ENCODE measurements at regions not wholly inside any gene's neighbourhood (a gene's known extent, or its start where the extent isn't known, plus 50 kb on each side); places are given as distances from the start of the nearest gene placed in this dataset.

GRCh38 chr5:30997681-30998080 lies 195.8 kb upstream of the CDH6 start:
- TF ChIP-seq CTCF (IDR thresholded peaks at IDR 0.05; ENCODE audit: extremely low read depth, missing control alignments) = no peak
- DNase-seq (ENCODE audit: low spot score) = no peak

- TF ChIP-seq CTCF (IDR thresholded peaks at IDR 0.05; ENCODE audit: extremely low read depth, missing control alignments) = no peak
- no peak for DNase-seq (ENCODE audit: low spot score)
Measured at GRCh38 chr5:30994902-30995301, 198.6 kb upstream of the CDH6 start.

- TF ChIP-seq CTCF (IDR thresholded peaks at IDR 0.05; ENCODE audit: extremely low read depth, missing control alignments) = no peak
- DNase-seq (ENCODE audit: low spot score) = no peak
Measured at GRCh38 chr5:30994176-30994575, 199.3 kb upstream of the CDH6 start.

DNA sequence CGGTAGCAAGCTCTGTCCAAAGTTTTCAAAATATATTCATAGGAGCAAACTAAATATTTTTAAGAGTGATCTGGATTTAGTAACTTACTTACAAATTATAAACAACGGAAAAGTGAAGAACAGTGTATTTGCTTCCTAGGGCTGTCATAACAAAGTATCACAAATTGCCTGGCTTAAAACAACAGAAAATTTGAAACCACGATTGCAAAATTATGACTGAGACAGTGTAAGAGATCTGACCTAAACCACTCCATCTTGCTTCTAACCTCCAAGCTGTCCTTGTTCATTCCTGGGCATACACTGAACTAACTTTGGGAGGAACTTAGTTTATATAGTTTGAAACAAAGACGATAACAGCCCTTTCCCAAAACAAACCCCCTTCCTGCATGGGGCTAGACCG lies 202.0 kb upstream of the CDH6 start:
- no peak for TF ChIP-seq CTCF (IDR thresholded peaks at IDR 0.05; ENCODE audit: extremely low read depth, missing control alignments)
- no peak for DNase-seq (ENCODE audit: low spot score)

DNA sequence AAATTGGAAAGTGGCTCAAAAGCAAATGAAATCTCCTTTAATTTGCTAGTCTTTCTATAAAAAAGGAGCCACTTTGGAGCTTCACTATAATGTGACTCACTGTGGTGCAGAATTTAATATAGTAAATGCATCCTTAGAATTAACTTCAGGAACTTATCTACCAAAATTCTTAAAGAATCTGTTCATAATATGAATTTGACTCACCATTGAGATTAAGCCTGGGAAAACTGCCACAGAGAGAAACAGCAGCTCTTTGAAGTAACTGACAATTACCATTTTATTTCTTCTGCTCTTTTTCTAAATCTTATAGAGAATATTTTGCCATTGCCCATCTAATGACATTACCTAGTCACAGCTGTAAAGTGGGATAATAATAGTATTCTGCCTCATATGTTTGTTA lies 211.9 kb upstream of the CDH6 start:
- DNase-seq (ENCODE audit: low spot score) = no peak

DNA sequence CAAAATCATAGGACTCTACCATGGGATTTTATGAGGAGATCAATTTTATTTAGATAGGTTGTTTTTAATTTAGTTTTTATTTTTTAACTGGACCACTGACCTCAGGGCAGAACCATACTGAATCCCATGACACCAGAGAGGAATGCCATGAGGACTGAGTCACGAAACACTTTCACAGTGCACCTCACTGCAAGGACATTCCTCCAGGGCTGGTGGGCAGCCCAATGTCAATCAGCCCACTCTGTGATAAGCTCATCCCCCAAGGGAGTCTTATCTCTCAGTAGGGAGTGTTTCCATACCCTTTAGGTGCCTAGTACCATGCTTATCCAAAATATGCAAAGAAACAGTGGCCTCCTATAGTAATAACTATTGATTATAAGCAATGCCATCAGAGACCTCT lies 224.5 kb upstream of the CDH6 start:
- TF ChIP-seq CTCF (IDR thresholded peaks at IDR 0.05; ENCODE audit: extremely low read depth, missing control alignments) = no peak
- DNase-seq (ENCODE audit: low spot score) = no peak

More for the DNA sequence above, 211.9 kb upstream of the CDH6 start:
- no peak for TF ChIP-seq CTCF (IDR thresholded peaks at IDR 0.05; ENCODE audit: extremely low read depth, missing control alignments)

DNA sequence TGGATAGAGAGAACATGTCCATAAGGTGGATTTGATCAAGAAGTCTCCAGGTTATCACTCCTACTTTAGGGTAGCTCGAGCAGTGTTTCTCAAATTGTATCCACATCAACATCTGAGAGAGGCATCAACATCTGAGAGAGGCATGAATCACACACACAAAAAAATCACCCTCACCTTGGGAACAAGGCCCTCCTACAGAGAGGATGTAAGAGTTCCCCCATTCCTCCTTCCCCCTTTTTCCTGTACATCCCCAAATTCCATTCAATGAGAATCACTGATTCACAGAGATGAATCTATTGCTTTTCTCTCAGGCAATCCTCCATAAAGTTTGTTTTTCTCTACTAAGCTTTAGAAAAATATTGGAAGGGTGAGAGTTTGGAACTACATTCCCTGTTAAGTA lies 233.4 kb upstream of the CDH6 start:
- DNase-seq (ENCODE audit: low spot score) = no peak
- TF ChIP-seq CTCF (IDR thresholded peaks at IDR 0.05; ENCODE audit: extremely low read depth, missing control alignments) = no peak
